GM21825 (cell line): ENCODE measurements at regions not wholly inside any gene's neighbourhood (a gene's known extent, or its start where the extent isn't known, plus 50 kb on each side); places are given as distances from the start of the nearest gene placed in this dataset.
"Not testable (repeated sequence)": the region's sequence is repeated elsewhere in the genome, so short reads cannot be mapped to it uniquely, and the experiment has no call there.

Source experiments
- ATAC-seq: cut with Tn5 transposase; IDR thresholded peaks from one replicate; pipeline ENCODE4 v1.9.1; 2021; ENCODE audit warnings: mild to moderate bottlenecking, moderate library complexity; ENCODE audit not compliant: unreplicated experiment

- ATAC-seq: no peak
Observed at GRCh38 chr12:11978726-11979384, 91.9 kb upstream of the BCL2L14 start.

- ATAC-seq: no peak
Observed at GRCh38 chr12:11980115-11980514, 90.6 kb upstream of the BCL2L14 start.

GRCh38 chr12:11981121-11981733, 89.5 kb upstream of the BCL2L14 start:
- ATAC-seq: peak; percentile 86

GRCh38 chr12:11984417-11984816, 86.3 kb upstream of the BCL2L14 start:
- ATAC-seq: no peak

- no peak for ATAC-seq
Observed at GRCh38 chr12:11986165-11986564, 84.6 kb upstream of the BCL2L14 start.

- no peak for ATAC-seq
Observed at GRCh38 chr12:11987901-11988300, 82.8 kb upstream of the BCL2L14 start.

- no peak for ATAC-seq
Observed at GRCh38 chr12:11991604-11992003, 79.1 kb upstream of the BCL2L14 start.

GRCh38 chr12:11992515-11992914, 78.2 kb upstream of the BCL2L14 start:
- ATAC-seq: no peak

GRCh38 chr12:11998307-11998943, 72.3 kb upstream of the BCL2L14 start:
- ATAC-seq: not testable (repeated sequence)

- ATAC-seq: no peak
Observed at GRCh38 chr12:11998944-11999315, 71.8 kb upstream of the BCL2L14 start.

GRCh38 chr12:12003609-12004008, 67.1 kb upstream of the BCL2L14 start:
- ATAC-seq: no peak

- no peak for ATAC-seq
Observed at GRCh38 chr12:12004524-12004923, 66.2 kb upstream of the BCL2L14 start.

GRCh38 chr12:12007001-12007712, 63.6 kb upstream of the BCL2L14 start:
- ATAC-seq: no peak

GRCh38 chr12:12007713-12008231, 63.0 kb upstream of the BCL2L14 start:
- ATAC-seq: no peak

GRCh38 chr12:12008232-12008850, 62.4 kb upstream of the BCL2L14 start:
- ATAC-seq: no peak

GRCh38 chr12:12008931-12009611, 61.7 kb upstream of the BCL2L14 start:
- peak; percentile 50 for ATAC-seq

- ATAC-seq: not testable (repeated sequence)
Observed at GRCh38 chr12:12009749-12010276, 60.9 kb upstream of the BCL2L14 start.

- peak; percentile 52 for ATAC-seq
Observed at GRCh38 chr12:12010277-12011039, 60.3 kb upstream of the BCL2L14 start.

GRCh38 chr12:12011880-12012260, 58.9 kb upstream of the BCL2L14 start:
- ATAC-seq: no peak
